Erythroblast (primary cell): ENCODE measurements at regions not wholly inside any gene's neighbourhood (a gene's known extent, or its start where the extent isn't known, plus 50 kb on each side); places are given as distances from the start of the nearest gene placed in this dataset.

Source experiments
- GATA1 ChIP-seq: IDR thresholded peaks from 2 replicates; pipeline ENCODE4 v1.6.1; 2011; ENCODE audit warnings: low read depth, mild to moderate bottlenecking, control low read depth, low read length, moderate library complexity
- POLR2A ChIP-seq: IDR thresholded peaks from 2 replicates; pipeline ENCODE4 v1.6.1; 2011; ENCODE audit warnings: mild to moderate bottlenecking, low read length

- TF ChIP-seq POLR2A (no peak), GATA1 (no peak)
Measured at GRCh38 chr15:95150466-95150865, 919.1 kb downstream of the MCTP2 start.
